Mesodermal cell (in vitro differentiated cells): ENCODE measurements at regions not wholly inside any gene's neighbourhood (a gene's known extent, or its start where the extent isn't known, plus 50 kb on each side); places are given as distances from the start of the nearest gene placed in this dataset.

ENCODE experiments used
- H3K27ac ChIP-seq: 2 replicates; pipeline ENCODE4 v1.7.0; 2013; ENCODE audit warnings: mild to moderate bottlenecking, low read depth, low read length, moderate library complexity; ENCODE audit not compliant: severe bottlenecking
- H3K36me3 ChIP-seq: 2 replicates; pipeline ENCODE4 v1.7.1; 2013; ENCODE audit warnings: mild to moderate bottlenecking, low read length, moderate library complexity; ENCODE audit not compliant: control insufficient read depth, insufficient read depth
- H3K4me1 ChIP-seq: one replicate; pipeline ENCODE4 v1.7.1; 2013; ENCODE audit warnings: mild to moderate bottlenecking, low read length; ENCODE audit not compliant: insufficient read depth, control insufficient read depth, poor library complexity, severe bottlenecking
- H3K4me3 ChIP-seq: 2 replicates; pipeline ENCODE4 v1.7.0; 2013; ENCODE audit warnings: low read length, control low read depth, mild to moderate bottlenecking; ENCODE audit not compliant: insufficient read depth, poor library complexity, severe bottlenecking; ENCODE audit errors: extremely low read depth
- H3K9me3 ChIP-seq: 2 replicates; pipeline ENCODE4 v1.7.1; 2013; ENCODE audit warnings: mild to moderate bottlenecking, low read length, moderate library complexity; ENCODE audit not compliant: control insufficient read depth
- WGBS, 2 experiments: methylation state at CpG; one replicate each; pipeline ENCODE4 v1.1.5; 2013; ENCODE audit warnings: missing lambda C conversion rate in 2 of 2; ENCODE audit not compliant: insufficient coverage in 2 of 2; 5-methylcytosine and 5-hydroxymethylcytosine counted together

- Histone ChIP-seq H3K4me1 (no peaks in the 10 kb centered on the region), H3K4me3 (no peak overlapping the region), H3K9me3 (no peaks in the 10 kb centered on the region), H3K27ac (no peak overlapping the region), H3K36me3 (no peaks in the 10 kb centered on the region)
- 93 to 94% methylated on average over 6 to 8 of the region's 11 CpGs for WGBS, 2 experiments
These were observed 138.9 kb upstream of the DCC start for GRCh38 chr18:52200921-52201663.

- H3K27ac ChIP-seq: no peak overlapping the region
- H3K9me3 ChIP-seq: no peaks in the 10 kb centered on the region
- H3K36me3 ChIP-seq: no peaks in the 10 kb centered on the region
- H3K4me1 ChIP-seq: no peaks in the 10 kb centered on the region
- H3K4me3 ChIP-seq: no peak overlapping the region
- 95 to 100% methylated on average over 2 of the region's 3 CpGs for WGBS, 2 experiments
These were observed 131.4 kb upstream of the DCC start for GRCh38 chr18:52208646-52209045.

- no peak overlapping the region for H3K27ac ChIP-seq
- H3K4me1 ChIP-seq: no peaks in the 10 kb centered on the region
- H3K9me3 ChIP-seq: no peaks in the 10 kb centered on the region
- no peak overlapping the region for H3K4me3 ChIP-seq
- no peaks in the 10 kb centered on the region for H3K36me3 ChIP-seq
These were observed 123.9 kb upstream of the DCC start for GRCh38 chr18:52216109-52216508.

- no peak overlapping the region for H3K4me3 ChIP-seq
- no peaks in the 10 kb centered on the region for H3K36me3 ChIP-seq
- no CpG with 5 or more reads among the region's 1 CpG for WGBS, 2 experiments
- no peaks in the 10 kb centered on the region for H3K4me1 ChIP-seq
- no peak overlapping the region for H3K27ac ChIP-seq
- no peaks in the 10 kb centered on the region for H3K9me3 ChIP-seq
These were observed 123.3 kb upstream of the DCC start for GRCh38 chr18:52216666-52217065.

GRCh38 chr18:52219102-52219501 is 120.9 kb upstream of the DCC start:
- no peaks in the 10 kb centered on the region for H3K9me3 ChIP-seq
- H3K4me1 ChIP-seq: no peaks in the 10 kb centered on the region
- no peaks in the 10 kb centered on the region for H3K36me3 ChIP-seq
- H3K27ac ChIP-seq: no peak overlapping the region
- no CpG with 5 or more reads among the region's 3 CpGs for WGBS, 2 experiments
- H3K4me3 ChIP-seq: no peak overlapping the region

- WGBS, 2 experiments: 75 to 93% methylated on average over 1 of the region's 1 CpG
- Histone ChIP-seq H3K27ac (no peak overlapping the region), H3K4me3 (no peak overlapping the region), H3K36me3 (no peaks in the 10 kb centered on the region), H3K9me3 (no peaks in the 10 kb centered on the region), H3K4me1 (no peaks in the 10 kb centered on the region)
These were observed 119.9 kb upstream of the DCC start for GRCh38 chr18:52220062-52220591.

- WGBS, 2 experiments: 83% methylated on average over 1 of the region's 2 CpGs; no CpG with 5 or more reads in 1 of the 2 experiments
- Histone ChIP-seq H3K4me1 (no peaks in the 10 kb centered on the region), H3K36me3 (no peaks in the 10 kb centered on the region), H3K9me3 (no peaks in the 10 kb centered on the region), H3K27ac (no peak overlapping the region), H3K4me3 (no peak overlapping the region)
These were observed 117.8 kb upstream of the DCC start for GRCh38 chr18:52222211-52222610.

GRCh38 chr18:52227536-52227935 is 112.5 kb upstream of the DCC start:
- Histone ChIP-seq H3K4me1 (no peaks in the 10 kb centered on the region), H3K4me3 (no peak overlapping the region), H3K27ac (no peak overlapping the region), H3K36me3 (no peaks in the 10 kb centered on the region), H3K9me3 (no peaks in the 10 kb centered on the region)
- WGBS, 2 experiments: 95 to 100% methylated on average over 3 of the region's 4 CpGs

- no peaks in the 10 kb centered on the region for H3K4me1 ChIP-seq
- no peak overlapping the region for H3K27ac ChIP-seq
- H3K36me3 ChIP-seq: no peaks in the 10 kb centered on the region
- no peak overlapping the region for H3K4me3 ChIP-seq
- no peaks in the 10 kb centered on the region for H3K9me3 ChIP-seq
- 25 to 27% methylated on average over 2 to 3 of the region's 3 CpGs for WGBS, 2 experiments
These were observed 111.8 kb upstream of the DCC start for GRCh38 chr18:52228166-52228565.

- H3K4me1 ChIP-seq: peaks cover 5% of the 10 kb centered on the region
- no peaks in the 10 kb centered on the region for H3K36me3 ChIP-seq
- no CpG with 5 or more reads among the region's 1 CpG for WGBS, 2 experiments
- H3K4me3 ChIP-seq: no peak overlapping the region
- no peak overlapping the region for H3K27ac ChIP-seq
- no peaks in the 10 kb centered on the region for H3K9me3 ChIP-seq
These were observed 103.9 kb upstream of the DCC start for GRCh38 chr18:52236131-52236530.

- no peak overlapping the region for H3K27ac ChIP-seq
- 80 to 89% methylated on average over 1 of the region's 2 CpGs for WGBS, 2 experiments
- H3K9me3 ChIP-seq: no peaks in the 10 kb centered on the region
- H3K36me3 ChIP-seq: no peaks in the 10 kb centered on the region
- peaks cover 5% of the 10 kb centered on the region for H3K4me1 ChIP-seq
- no peak overlapping the region for H3K4me3 ChIP-seq
These were observed 102.4 kb upstream of the DCC start for GRCh38 chr18:52237551-52237950.
